ENCODE measurements at regions not wholly inside any gene's neighbourhood (a gene's known extent, or its start where the extent isn't known, plus 50 kb on each side); places are given as distances from the start of the nearest gene placed in this dataset.

- DNase-seq (ENCODE audit: low read depth) = no peak
- FAIRE-seq = no peak
- H3K36me3 ChIP-seq (ENCODE audit: control insufficient read depth, insufficient read depth, low read length) = no peaks in the 10 kb centered on the region
- TF ChIP-seq CTCF (IDR thresholded peaks at IDR 0.05; ENCODE audit: insufficient read depth, low read length, severe bottlenecking) = no peak
- no peak overlapping the region for H3K4me3 ChIP-seq (ENCODE audit: low read depth, low read length)
- no peaks in the 10 kb centered on the region for H3K27me3 ChIP-seq (ENCODE audit: control insufficient read depth, insufficient read depth, low read length)
Measured at GRCh38 chr20:22260506-22260905, 323.9 kb downstream of the FOXA2 start.

DNA sequence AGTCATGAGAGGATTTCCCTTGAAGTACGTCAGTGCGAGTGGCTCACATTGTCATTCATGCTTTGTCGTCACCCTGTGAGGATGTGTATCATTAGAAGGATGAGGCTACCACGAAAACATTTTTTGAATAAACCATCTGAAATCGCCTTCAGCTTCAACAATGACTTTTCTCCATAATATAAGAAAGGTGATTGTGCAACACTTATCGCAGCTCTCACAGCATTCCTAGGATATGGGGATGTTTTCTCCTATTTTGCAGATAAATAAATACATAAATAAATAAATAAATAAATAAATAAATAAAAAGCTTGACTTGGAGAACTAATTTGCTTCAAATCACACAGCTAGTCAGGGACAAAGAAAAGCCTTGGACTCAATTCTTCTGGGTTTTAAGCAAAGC is 326.5 kb downstream of the FOXA2 start:
- Histone ChIP-seq H3K27me3 (ENCODE audit: control insufficient read depth, insufficient read depth, low read length) (no peaks in the 10 kb centered on the region), H3K36me3 (ENCODE audit: control insufficient read depth, insufficient read depth, low read length) (no peaks in the 10 kb centered on the region), H3K4me3 (ENCODE audit: low read depth, low read length) (no peak overlapping the region)
- FAIRE-seq (no peak), DNase-seq (ENCODE audit: low read depth) (no peak)
- TF ChIP-seq CTCF (IDR thresholded peaks at IDR 0.05; ENCODE audit: insufficient read depth, low read length, severe bottlenecking) = no peak

DNA sequence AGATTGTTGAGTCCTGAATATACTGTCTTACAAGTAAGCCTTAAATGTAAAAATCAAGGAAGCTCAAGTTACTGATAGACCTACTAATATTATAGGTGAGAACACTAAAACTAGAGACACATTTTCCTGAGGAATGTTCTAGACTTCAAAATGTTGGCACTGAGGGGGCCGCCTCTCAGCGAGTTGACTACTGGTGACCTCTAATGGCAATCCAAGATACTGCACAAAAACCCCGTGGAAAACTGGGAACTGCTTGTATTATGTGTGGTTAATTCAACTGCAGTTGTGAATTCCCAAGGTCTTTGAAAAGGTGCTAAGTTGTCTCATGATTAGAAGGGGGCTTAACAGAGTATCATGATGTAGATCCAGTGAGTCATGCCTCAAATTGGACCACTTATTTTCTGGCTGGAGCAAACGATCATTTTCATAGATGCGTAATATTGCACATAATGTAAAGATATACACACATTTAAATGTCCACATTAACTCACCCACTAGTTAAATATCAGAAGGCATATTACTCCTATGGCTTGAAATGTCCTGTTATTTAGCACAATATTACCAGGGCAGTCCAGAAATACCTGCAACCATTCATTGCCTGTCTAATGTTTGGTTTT is 336.2 kb downstream of the FOXA2 start:
- DNase-seq (ENCODE audit: low read depth) (peak; percentile 4), FAIRE-seq (no peak)
- H3K27me3 ChIP-seq (ENCODE audit: control insufficient read depth, insufficient read depth, low read length) = no peaks in the 10 kb centered on the region
- H3K36me3 ChIP-seq (ENCODE audit: control insufficient read depth, insufficient read depth, low read length) = no peaks in the 10 kb centered on the region
- no peak overlapping the region for H3K4me3 ChIP-seq (ENCODE audit: low read depth, low read length)
- TF ChIP-seq CTCF (IDR thresholded peaks at IDR 0.05; ENCODE audit: insufficient read depth, low read length, severe bottlenecking) = peak; percentile 49

DNA sequence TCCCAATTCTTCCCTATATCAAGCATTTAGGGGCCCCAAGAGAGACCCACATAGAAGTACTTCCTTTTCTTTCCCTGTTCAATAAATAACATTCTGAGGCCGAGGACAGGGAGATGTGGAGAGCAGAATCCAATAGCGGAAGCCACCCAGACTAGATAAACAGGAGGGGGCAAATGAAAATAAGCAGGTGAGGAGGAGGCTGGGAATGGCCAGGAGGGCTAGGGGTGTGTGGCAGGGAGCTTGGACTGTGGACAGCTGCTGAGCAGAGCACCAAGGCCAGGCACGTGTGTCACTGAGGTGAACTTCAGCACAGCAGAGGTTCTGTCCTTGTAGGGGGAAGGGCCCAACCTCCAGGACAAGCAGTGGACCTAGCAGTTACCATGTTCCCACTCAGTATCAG is 339.2 kb downstream of the FOXA2 start:
- Histone ChIP-seq H3K4me3 (ENCODE audit: low read depth, low read length) (no peak overlapping the region), H3K27me3 (ENCODE audit: control insufficient read depth, insufficient read depth, low read length) (no peaks in the 10 kb centered on the region), H3K36me3 (ENCODE audit: control insufficient read depth, insufficient read depth, low read length) (no peaks in the 10 kb centered on the region)
- DNase-seq (ENCODE audit: low read depth) (no peak), FAIRE-seq (no peak)
- TF ChIP-seq CTCF (IDR thresholded peaks at IDR 0.05; ENCODE audit: insufficient read depth, low read length, severe bottlenecking) = no peak

DNA sequence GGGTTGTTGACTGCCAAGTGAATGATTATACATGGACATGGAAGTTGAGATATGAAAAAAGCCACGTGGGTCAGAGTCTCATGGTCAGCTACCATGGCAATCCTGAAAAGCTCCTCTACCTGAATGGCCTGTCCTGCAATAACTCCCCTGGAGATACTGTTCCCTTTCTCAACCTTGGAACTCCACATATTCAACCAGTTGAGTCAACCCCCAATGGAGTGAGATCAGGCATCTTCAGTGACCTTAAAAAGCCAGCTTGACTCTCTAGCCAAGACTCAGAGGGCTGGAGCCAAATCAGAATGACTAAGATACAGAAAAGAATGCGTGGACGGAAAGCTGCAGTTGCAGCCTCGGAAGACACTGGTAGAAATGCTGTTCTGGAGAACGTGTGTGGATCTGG is 341.3 kb downstream of the FOXA2 start:
- Histone ChIP-seq H3K4me3 (ENCODE audit: low read depth, low read length) (no peak overlapping the region), H3K27me3 (ENCODE audit: control insufficient read depth, insufficient read depth, low read length) (no peaks in the 10 kb centered on the region), H3K36me3 (ENCODE audit: control insufficient read depth, insufficient read depth, low read length) (no peaks in the 10 kb centered on the region)
- FAIRE-seq (no peak), DNase-seq (ENCODE audit: low read depth) (no peak)
- TF ChIP-seq CTCF (IDR thresholded peaks at IDR 0.05; ENCODE audit: insufficient read depth, low read length, severe bottlenecking) = no peak

DNA sequence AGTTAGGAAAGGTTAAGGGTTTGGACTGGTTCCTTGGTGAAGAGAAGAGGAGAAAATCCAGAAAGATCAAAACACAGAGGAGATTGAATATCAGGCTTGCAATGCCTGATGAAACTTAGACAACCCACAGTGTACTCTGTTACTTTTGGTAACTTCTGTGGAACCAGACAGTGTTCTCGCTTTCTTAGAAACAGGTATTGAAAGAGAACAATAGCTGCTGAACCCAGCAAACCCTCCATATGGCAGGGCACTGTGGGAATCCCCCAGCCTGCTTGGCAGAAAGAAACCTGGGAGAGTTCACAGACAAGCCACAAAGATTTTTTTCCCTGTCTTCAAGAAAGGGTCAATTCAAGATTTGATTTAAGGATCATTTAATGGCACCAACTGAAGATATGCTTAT is 342.8 kb downstream of the FOXA2 start:
- no peak overlapping the region for H3K4me3 ChIP-seq (ENCODE audit: low read depth, low read length)
- TF ChIP-seq CTCF (IDR thresholded peaks at IDR 0.05; ENCODE audit: insufficient read depth, low read length, severe bottlenecking) = no peak
- H3K36me3 ChIP-seq (ENCODE audit: control insufficient read depth, insufficient read depth, low read length) = no peaks in the 10 kb centered on the region
- DNase-seq (ENCODE audit: low read depth) = no peak
- FAIRE-seq = no peak
- no peaks in the 10 kb centered on the region for H3K27me3 ChIP-seq (ENCODE audit: control insufficient read depth, insufficient read depth, low read length)
